Thoracic aorta (tissue), 2 donors: ENCODE measurements at regions not wholly inside any gene's neighbourhood (a gene's known extent, or its start where the extent isn't known, plus 50 kb on each side); places are given as distances from the start of the nearest gene placed in this dataset.

Source experiments
- ATAC-seq: fragments of 150-250 bp; one replicate; pipeline ENCODE4 v1.8.0; 2017; ENCODE audit warnings: low read depth; ENCODE audit not compliant: insufficient number of reproducible peaks, low FRiP score
- DNase-seq: peaks from one replicate; pipeline ENCODE4 v3.0.0-alpha.2; 2020; ENCODE audit warnings: low spot score
- H3K27ac ChIP-seq, 2 donors: fragments of 200-600 bp; sonication (generic); 1 replicate in 1 of 2; 2 replicates in 1 of 2; pipeline ENCODE4 v1.5.1; 2016; ENCODE audit warnings: mild to moderate bottlenecking in 2 of 2, moderate library complexity in 2 of 2
- H3K27me3 ChIP-seq: fragments of 200-600 bp; sonication (generic); replicated peaks from 2 replicates; pipeline ENCODE4 v1.6.0; 2016; ENCODE audit warnings: mild to moderate bottlenecking; ENCODE audit not compliant: insufficient read depth
- H3K36me3 ChIP-seq: fragments of 200-600 bp; sonication (generic); one replicate; pipeline ENCODE4 v1.5.1; 2016
- H3K4me1 ChIP-seq, 2 donors: fragments of 200-600 bp; sonication (generic); 1 replicate in 1 of 2; 2 replicates in 1 of 2; pipeline versions ENCODE4 v1.5.1 to v1.6.0; 2016; ENCODE audit warnings: low read depth in 2 of 2, mild to moderate bottlenecking in 1 of 2; ENCODE audit not compliant: control insufficient read depth in 1 of 2
- H3K4me3 ChIP-seq: fragments of 200-600 bp; sonication (generic); 2 replicates; pipeline ENCODE4 v1.5.1; 2016; ENCODE audit warnings: mild to moderate bottlenecking
- H3K9me3 ChIP-seq: fragments of 200-600 bp; sonication (generic); 2 replicates; pipeline ENCODE4 v1.5.1; 2016
- TF ChIP-seq, protein P1 (sequence below): fragments of 200-600 bp; sonication (generic); IDR thresholded peaks from one replicate; pipeline ENCODE4 v1.5.1; 2019; ENCODE audit warnings: antibody characterized with exemption

GRCh38 chr12:75846102-75846501 lies 185.5 kb downstream of the PHLDA1 start:
- ATAC-seq (no peak), DNase-seq (no peak)
- Histone ChIP-seq H3K27ac (no peak overlapping the region), H3K27me3 (no peaks in the 10 kb centered on the region), H3K9me3 (no peaks in the 10 kb centered on the region), H3K4me3 (no peak overlapping the region), H3K36me3 (no peaks in the 10 kb centered on the region), H3K4me1 (peaks cover 11 to 33% of the 10 kb centered on the region in 2 donors)
- TF ChIP-seq, protein P1, sequence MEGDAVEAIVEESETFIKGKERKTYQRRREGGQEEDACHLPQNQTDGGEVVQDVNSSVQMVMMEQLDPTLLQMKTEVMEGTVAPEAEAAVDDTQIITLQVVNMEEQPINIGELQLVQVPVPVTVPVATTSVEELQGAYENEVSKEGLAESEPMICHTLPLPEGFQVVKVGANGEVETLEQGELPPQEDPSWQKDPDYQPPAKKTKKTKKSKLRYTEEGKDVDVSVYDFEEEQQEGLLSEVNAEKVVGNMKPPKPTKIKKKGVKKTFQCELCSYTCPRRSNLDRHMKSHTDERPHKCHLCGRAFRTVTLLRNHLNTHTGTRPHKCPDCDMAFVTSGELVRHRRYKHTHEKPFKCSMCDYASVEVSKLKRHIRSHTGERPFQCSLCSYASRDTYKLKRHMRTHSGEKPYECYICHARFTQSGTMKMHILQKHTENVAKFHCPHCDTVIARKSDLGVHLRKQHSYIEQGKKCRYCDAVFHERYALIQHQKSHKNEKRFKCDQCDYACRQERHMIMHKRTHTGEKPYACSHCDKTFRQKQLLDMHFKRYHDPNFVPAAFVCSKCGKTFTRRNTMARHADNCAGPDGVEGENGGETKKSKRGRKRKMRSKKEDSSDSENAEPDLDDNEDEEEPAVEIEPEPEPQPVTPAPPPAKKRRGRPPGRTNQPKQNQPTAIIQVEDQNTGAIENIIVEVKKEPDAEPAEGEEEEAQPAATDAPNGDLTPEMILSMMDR: no peak

DNA sequence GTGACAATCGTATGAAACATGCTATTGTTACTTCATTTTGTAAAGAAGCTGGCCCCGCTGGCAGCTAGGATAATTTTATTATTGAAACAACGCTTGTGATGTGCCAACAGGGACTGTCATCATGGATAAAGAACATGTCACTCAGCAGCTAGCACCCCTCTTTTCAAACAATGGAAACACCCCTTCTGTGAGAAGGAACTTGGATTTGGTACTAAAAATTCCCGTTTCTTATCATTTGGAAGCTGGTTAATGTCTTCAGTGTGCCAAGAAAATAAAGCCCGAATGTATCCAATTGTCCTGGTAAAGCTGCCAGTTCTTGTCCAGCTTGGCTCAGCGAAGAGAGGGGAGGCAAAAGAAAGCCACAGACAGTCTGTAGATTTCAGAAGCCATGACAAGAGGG lies 186.6 kb downstream of the PHLDA1 start:
- ATAC-seq: no peak
- DNase-seq: no peak
- H3K27me3 ChIP-seq: no peaks in the 10 kb centered on the region
- no peaks in the 10 kb centered on the region for H3K9me3 ChIP-seq
- H3K36me3 ChIP-seq: no peaks in the 10 kb centered on the region
- no peak overlapping the region for H3K4me3 ChIP-seq
- H3K4me1 ChIP-seq: peaks cover 11 to 33% of the 10 kb centered on the region in 2 donors
- peak overlapping the region in 1 of 2 donors; percentile 46 for H3K27ac ChIP-seq
- TF ChIP-seq, protein P1: no peak

- DNase-seq: no peak
- H3K36me3 ChIP-seq: no peaks in the 10 kb centered on the region
Measured at GRCh38 chr12:75844049-75844770, 187.4 kb downstream of the PHLDA1 start.

GRCh38 chr12:75842090-75842489 lies 189.5 kb downstream of the PHLDA1 start:
- no peak overlapping the region for H3K27ac ChIP-seq
- H3K4me1 ChIP-seq: peaks cover 6 to 15% of the 10 kb centered on the region in 2 donors
- H3K9me3 ChIP-seq: no peaks in the 10 kb centered on the region
- TF ChIP-seq, protein P1: no peak
- no peaks in the 10 kb centered on the region for H3K36me3 ChIP-seq
- no peak for DNase-seq
- no peaks in the 10 kb centered on the region for H3K27me3 ChIP-seq
- H3K4me3 ChIP-seq: no peak overlapping the region
- ATAC-seq: no peak

More at GRCh38 chr12:75844049-75844770, 187.4 kb downstream of the PHLDA1 start:
- no peak for ATAC-seq
- H3K27ac ChIP-seq: no peak overlapping the region
- H3K27me3 ChIP-seq: no peaks in the 10 kb centered on the region
- H3K4me1 ChIP-seq: peaks cover 11 to 27% of the 10 kb centered on the region in 2 donors
- TF ChIP-seq, protein P1: no peak
- H3K4me3 ChIP-seq: no peak overlapping the region
- no peaks in the 10 kb centered on the region for H3K9me3 ChIP-seq

GRCh38 chr12:75840994-75841355 lies 190.6 kb downstream of the PHLDA1 start:
- no peaks in the 10 kb centered on the region for H3K36me3 ChIP-seq
- no peak overlapping the region for H3K4me3 ChIP-seq
- ATAC-seq: no peak
- no peak for DNase-seq
- no peaks in the 10 kb centered on the region for H3K27me3 ChIP-seq
- peaks cover 6 to 15% of the 10 kb centered on the region in 2 donors for H3K4me1 ChIP-seq
- no peak overlapping the region for H3K27ac ChIP-seq
- TF ChIP-seq, protein P1: no peak
- no peaks in the 10 kb centered on the region for H3K9me3 ChIP-seq
